SK-N-SH (cell line): ENCODE measurements at regions not wholly inside any gene's neighbourhood (a gene's known extent, or its start where the extent isn't known, plus 50 kb on each side); places are given as distances from the start of the nearest gene placed in this dataset.

Experiments used
- CTCF ChIP-seq: fragments of 200-600 bp; sonication (generic); IDR thresholded peaks from 2 replicates; pipeline ENCODE4 v1.6.1; 2017; ENCODE audit warnings: antibody characterized with exemption, mild to moderate bottlenecking, moderate library complexity
- ELF1 ChIP-seq: IDR thresholded peaks from 2 replicates; pipeline ENCODE4 v1.4.0; 2012
- IRF3 ChIP-seq: fragments of 150-350 bp; IDR thresholded peaks from 2 replicates; pipeline ENCODE4 v1.6.1; 2016; ENCODE audit warnings: mild to moderate bottlenecking, low read depth, low read length
- MXI1 ChIP-seq: IDR thresholded peaks from 2 replicates; pipeline ENCODE4 v1.6.1; 2012; ENCODE audit warnings: mild to moderate bottlenecking, low read depth, low read length, improper control_type of control experiment
- RAD21 ChIP-seq: IDR thresholded peaks from 2 replicates; pipeline ENCODE4 v1.6.1; 2012; ENCODE audit warnings: mild to moderate bottlenecking, low read length
- RCOR1 ChIP-seq: fragments of 150-350 bp; IDR thresholded peaks from 2 replicates; pipeline ENCODE4 v1.6.1; 2017; ENCODE audit warnings: antibody characterized with exemption, low read length
- RFX5 ChIP-seq: IDR thresholded peaks from 2 replicates; pipeline ENCODE4 v1.6.1; 2012; ENCODE audit warnings: mild to moderate bottlenecking, improper control_type of control experiment, low read length
- SIN3A ChIP-seq: IDR thresholded peaks from 2 replicates; pipeline ENCODE4 v1.6.1; 2012; ENCODE audit warnings: low read depth, mild to moderate bottlenecking, low read length, moderate library complexity, borderline replicate concordance
- TEAD4 ChIP-seq: IDR thresholded peaks from 2 replicates; pipeline ENCODE4 v1.4.0; 2012; ENCODE audit warnings: mild to moderate bottlenecking, borderline replicate concordance; ENCODE audit not compliant: insufficient read depth
- YY1 ChIP-seq: IDR thresholded peaks from 2 replicates; pipeline ENCODE4 v1.4.0; 2012; ENCODE audit warnings: low read depth, mild to moderate bottlenecking

GRCh38 chr14:100401792-100402191, 78.7 kb downstream of the SLC25A47 start:
- no peak for TF ChIP-seq CTCF
- TF ChIP-seq YY1 = no peak
- no peak for TF ChIP-seq RFX5
- TF ChIP-seq TEAD4 = no peak
- no peak for TF ChIP-seq RCOR1
- no peak for TF ChIP-seq RAD21
- no peak for TF ChIP-seq MXI1
- no peak for TF ChIP-seq ELF1
- TF ChIP-seq IRF3 = no peak
- TF ChIP-seq SIN3A = no peak
